ENCODE measurements at regions not wholly inside any gene's neighbourhood (a gene's known extent, or its start where the extent isn't known, plus 50 kb on each side); places are given as distances from the start of the nearest gene placed in this dataset.

DNA sequence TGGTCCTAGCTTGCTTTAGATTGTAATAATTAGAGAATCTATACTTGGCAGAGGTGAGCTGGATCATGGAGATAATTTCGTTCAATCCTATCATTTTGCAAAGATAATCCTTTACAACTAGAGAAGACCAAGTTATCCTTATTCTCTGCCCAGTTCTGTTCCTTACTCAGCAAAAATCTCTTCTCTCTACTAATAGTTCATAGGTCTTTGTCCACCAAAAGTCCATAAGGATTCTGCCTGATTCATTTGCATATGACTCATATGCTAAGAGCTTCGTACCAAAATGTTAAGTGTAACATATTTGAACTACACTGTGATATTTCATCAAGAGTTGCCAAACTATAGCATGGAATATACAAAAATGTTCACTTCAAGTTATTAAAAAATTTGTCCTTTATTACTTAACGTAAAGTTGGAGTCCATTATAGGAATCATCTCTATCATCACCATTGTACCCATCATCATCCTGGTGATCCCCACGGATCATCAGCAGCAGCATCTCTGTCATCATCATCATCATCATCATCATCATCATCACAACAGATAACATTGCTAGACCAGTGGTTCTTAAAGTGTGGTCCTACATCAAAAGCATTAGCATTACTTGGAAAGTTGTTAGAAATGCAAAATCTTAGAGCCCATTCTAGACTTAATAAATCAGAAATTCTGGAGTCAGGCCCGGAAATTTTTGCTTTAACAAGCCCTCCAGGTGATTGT lies 463.0 kb downstream of the DHX35 start:
- DNase-seq = no peak

DNA sequence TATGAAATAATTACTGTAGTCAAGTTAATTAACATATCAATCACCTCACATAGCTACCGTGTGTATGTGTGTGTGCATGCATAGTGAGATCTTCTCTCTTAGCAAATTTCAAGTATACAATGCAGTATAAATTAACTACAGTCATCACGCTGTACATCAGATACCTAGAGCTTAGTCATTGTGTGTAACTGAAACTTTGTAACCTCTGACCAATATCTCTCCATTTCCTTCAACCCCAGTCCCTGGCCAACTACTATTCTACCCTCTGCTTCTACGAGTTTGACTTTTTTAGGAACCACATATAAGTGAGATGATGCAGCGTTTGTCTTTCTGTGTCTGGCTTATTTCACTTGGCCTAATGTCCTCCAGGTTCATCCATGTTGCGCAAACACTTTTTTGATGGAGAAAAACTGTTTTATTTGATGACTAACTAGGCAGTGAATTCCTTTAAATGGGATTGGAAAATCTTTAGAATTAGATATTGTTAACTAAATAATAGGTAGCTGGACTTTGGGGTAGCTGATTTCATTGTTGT lies 459.5 kb downstream of the DHX35 start:
- no peak for DNase-seq

DNA sequence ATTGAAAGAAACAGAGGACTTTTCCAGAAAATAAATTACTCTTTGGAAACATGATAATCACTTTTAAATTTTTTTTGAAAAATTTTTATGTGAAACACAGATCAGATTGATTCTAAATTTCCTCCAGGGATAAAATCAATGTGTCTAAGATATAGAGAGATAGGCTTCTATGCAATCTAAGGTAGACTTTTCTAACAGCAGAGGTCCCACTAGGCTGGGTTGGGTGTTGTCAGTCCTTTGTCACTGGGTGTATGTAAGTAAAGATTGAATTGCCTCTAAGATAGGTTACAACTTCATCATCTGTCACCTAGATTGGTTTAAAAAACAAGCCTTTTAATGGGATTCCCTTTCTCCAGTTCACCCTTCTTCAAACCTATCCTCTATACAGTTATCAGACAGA lies 449.9 kb downstream of the DHX35 start:
- no peak for DNase-seq

- DNase-seq = no peak
Observed at GRCh38 chr20:39399463-39399862, 437.3 kb downstream of the DHX35 start.

DNA sequence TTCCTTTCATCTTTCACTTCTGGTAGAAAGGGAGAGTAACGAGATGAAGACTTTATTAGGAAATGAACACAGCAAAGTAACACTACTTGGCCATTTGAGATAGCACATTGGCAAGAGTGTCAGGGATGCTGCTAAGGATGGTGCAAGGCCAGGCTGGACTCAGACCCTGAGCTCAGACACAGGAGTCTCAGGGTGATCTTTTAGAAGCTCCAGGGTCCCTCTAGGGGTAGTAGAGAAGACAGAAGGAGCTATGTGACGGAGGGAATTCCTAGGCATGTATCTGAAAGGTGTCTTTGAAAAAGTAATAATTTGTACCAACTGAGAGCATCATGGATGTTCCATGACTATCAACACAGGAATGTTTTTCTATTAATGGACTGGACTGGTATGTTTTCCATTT lies 436.5 kb downstream of the DHX35 start:
- DNase-seq = no peak

DNA sequence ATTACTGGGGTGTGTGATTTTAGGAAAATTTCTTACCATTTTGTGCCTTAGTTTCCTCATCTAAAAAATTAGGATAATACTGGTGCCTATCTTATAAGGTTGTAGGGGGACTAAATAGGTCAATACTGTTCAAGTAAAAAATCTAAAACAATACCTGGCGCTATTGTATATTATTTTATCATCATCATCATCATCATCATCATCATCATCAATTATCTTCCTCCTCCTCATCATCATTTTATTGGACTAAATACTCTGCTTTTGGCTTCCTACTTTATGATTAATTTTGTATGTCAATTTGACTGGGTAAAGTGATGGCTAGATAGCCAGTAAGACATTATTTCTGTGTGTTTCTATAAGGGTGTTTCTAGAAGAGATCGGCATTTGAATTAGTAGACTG lies 435.5 kb downstream of the DHX35 start:
- DNase-seq = no peak

GRCh38 chr20:39395478-39396291 lies 433.5 kb downstream of the DHX35 start:
- no peak for DNase-seq

DNA sequence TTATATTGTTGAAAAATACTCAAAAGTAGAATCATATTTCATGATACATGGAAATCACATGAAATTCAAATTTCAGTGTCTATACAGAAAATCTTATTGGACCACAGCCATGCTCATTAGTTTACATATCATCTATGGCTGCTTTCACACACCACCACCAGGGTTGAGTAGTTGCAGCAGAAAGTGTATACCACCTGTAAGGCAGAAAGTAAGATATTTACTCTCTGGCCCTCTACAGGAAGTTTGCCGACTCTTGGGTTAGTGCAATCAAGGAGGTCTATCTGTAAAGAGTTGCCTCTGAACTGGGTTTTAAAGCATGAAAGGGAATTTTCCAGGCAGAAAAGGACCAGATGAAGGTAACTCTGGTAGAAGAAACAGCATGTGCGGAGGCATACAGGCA lies 432.3 kb downstream of the DHX35 start:
- no peak for DNase-seq

DNA sequence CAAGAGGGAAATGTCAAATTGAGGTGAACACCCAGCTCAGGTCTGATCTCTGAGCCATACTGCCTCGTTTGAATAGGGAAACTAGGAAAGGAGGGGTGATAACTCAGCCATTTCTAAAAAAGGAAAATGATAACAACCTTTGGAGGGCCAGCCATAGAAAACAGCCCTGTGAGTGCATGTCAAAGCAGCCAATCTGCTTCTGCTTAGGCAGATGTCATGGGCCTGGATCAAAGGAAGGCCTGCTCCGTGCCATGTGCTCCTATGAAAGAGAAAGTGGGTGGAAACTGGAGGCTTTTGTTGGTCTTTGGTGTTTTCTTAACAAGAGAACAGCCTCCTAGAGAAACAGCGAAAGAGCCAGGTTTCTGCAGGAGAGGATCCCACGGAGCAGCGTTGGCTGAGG lies 428.0 kb downstream of the DHX35 start:
- DNase-seq = no peak

- peak in 1 of 3 donors; percentile 2 for DNase-seq
Observed at GRCh38 chr20:39381595-39381994, 419.5 kb downstream of the DHX35 start.

DNA sequence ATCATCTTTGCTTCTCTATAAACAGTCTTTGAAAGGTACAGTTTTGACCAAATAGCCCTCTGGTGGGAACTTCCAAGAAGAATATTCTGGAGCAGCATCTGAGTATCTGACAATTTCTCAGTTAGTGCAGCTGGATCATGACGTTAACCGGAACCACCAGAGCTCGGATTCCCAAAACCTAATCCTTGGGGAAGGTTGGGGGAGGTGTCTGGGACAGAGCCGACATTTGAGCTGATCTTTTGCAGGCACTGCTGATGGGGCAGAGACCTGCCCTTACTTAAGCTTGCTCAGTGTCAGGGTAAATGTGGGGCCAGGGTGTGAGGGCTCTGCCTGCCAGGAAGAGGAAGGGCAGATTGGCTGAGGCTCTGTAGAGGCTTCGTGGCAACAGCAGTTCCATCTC lies 416.6 kb downstream of the DHX35 start:
- DNase-seq = peak in 2 of 3 donors; percentile 11 to 33

DNA sequence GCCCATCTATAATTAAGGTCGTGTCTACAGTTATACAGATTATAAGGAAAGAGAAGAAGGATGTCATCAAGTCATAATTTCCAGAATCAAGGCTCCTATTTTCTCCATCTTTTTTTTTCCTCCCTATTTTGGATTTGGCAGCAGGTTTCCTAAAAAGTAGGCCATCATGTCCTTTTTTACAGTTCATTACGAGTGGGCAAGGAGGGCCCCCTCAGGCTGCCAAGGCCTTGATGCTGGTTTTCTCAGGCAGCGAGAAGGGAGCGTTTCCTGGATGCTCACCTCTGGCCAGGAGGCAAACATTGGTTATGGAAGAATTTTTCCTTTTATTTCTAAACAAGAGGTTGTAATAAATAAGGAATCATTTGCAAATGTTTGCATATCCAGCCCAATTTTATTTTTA lies 414.6 kb downstream of the DHX35 start:
- no peak for DNase-seq

- DNase-seq = no peak
Observed at GRCh38 chr20:39364320-39364719, 402.2 kb downstream of the DHX35 start.

- no peak for DNase-seq
Observed at GRCh38 chr20:39359981-39360620, 398.0 kb downstream of the DHX35 start.

GRCh38 chr20:39358052-39358451 lies 395.9 kb downstream of the DHX35 start:
- DNase-seq = peak in 2 of 3 donors; percentile 3 to 19

DNA sequence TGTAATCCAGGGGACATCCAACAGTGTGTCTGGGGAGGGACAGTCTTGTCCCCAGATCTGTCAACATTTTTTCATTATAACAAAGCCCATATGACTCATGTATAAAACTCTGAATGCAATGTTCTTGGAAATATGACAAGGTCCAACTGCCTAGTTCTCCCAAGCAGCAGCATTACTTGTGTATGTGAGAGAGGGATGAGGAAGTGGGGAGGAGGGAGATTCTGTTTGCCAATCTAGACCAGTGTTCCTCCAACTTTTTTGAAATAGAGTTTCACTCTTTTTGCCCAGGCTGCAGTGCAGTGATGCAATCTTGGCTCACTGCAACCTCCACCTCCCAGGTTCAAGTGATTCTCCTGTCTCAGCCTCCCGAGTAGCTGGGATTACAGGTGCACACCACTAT lies 394.8 kb downstream of the DHX35 start:
- DNase-seq = no peak

DNA sequence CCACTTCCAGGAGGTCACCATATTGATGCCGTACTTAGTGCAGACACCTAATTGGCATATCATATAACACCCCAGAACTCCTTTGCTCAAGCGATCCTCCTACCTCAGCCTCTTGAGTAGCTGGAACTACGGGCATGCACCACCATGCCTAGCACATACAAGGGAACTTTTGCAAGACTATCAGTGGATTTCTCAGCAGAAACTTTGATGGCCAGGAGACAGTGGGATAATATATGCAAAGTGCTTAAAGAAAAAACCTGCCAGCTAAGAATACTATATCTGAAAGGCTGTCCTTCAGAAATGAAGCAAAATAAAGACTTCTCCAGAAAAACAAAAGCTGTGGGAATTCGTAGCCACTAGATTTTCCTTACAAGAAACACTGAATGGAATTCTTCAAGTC lies 387.1 kb downstream of the DHX35 start:
- no peak for DNase-seq

GRCh38 chr20:39347626-39348025 lies 385.5 kb downstream of the DHX35 start:
- no peak for DNase-seq

- no peak for DNase-seq
Observed at GRCh38 chr20:39342463-39342862, 380.3 kb downstream of the DHX35 start.

DNA sequence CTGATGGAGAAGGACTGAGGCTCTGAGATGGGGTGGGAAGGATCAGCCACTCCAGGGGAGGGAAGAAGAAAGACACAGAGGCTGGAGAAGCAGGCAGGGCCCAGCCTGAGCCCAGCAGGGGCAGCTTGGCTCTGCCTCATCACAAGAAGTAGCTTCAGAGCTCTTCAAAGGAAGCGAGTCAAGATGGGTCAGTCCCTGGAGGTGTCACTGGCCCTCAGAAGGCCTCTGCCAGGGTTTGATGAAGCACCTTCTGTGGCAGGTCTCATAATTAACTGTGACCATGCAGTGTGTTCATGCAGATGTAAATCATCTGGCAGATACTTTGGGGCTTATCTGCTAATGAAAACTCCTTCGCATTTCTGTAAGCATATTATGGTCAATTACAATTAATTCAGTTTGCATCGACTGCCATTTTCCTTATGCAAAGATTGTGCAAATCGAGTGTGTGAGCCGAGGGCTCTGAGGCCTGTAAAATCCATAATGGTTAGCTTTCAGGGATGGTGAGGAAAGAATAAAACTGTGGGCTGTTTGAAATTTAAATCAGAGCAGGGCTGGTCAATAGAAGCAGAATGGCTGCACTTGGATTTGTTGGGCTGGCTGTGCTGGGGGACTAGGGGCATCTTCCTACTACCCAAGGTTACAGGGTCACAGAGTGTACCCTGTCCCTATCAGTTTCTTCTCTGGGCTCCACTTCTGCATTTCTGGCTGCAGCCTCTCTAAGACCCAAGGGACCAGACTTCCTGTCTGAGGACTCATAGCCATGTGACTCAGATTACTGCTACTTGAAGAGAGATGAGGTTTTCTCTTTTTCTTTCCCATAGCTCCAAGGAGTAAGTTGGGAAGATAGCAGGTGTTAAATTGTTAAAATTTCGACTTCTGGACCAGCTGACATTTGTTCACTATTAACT lies 376.6 kb downstream of the DHX35 start:
- peak in 1 of 3 donors; percentile 41 for DNase-seq

DNA sequence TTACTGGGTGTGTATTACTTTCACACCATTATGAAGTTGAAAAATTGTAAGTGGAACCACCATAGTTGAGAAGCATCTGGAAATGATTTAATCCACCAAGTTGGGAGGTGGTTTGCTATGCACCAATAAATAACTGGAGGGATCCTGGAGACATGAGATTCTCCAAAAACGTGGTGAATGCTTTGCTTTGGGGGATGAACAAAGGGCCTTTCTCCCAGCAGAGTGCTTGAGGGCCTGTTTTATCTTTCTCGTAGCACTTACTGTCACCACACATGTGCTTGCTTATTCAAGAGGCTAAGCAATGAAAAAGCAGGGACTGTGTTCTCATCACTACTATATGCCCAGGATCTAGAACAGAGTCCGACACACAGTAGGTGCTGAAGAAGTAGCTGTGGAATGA lies 371.1 kb downstream of the DHX35 start:
- DNase-seq = no peak

- no peak for DNase-seq
Observed at GRCh38 chr20:39328347-39328746, 366.2 kb downstream of the DHX35 start.
